ENCODE measurements at regions not wholly inside any gene's neighbourhood (a gene's known extent, or its start where the extent isn't known, plus 50 kb on each side); places are given as distances from the start of the nearest gene placed in this dataset.

GRCh38 chr14:84575681-84576080, 954.3 kb upstream of the FLRT2 start:
- DNase-seq (no peak), ATAC-seq (replicated peaks in 1 of 4) (no peak)
- H3K27me3 ChIP-seq (replicated peaks in 1 of 2; ENCODE audit: control insufficient read depth in 2 of 2, extremely low read depth in 1 of 2, insufficient read depth in 2 of 2, low read length in 1 of 2): no peaks in the 10 kb centered on the region
- Mint-ChIP-seq H3K4me3 (no peak overlapping the region), H3K9me3 (peaks cover 0 to 14% (median 12%) of the 10 kb centered on the region in 3 donors), H3K27ac (no peak overlapping the region), H3K4me1 (no peaks in the 10 kb centered on the region), H3K27me3 (no peaks in the 10 kb centered on the region), H3K36me3 (no peaks in the 10 kb centered on the region)
- H3K9me3 ChIP-seq: no peaks in the 10 kb centered on the region
- no peak overlapping the region for H3K27ac ChIP-seq (ENCODE audit: low read length)
- no peaks in the 10 kb centered on the region for H3K36me3 ChIP-seq (ENCODE audit: control insufficient read depth in 2 of 2, extremely low read depth in 1 of 2, insufficient read depth in 1 of 2, low read length in 1 of 2)
- ChIA-PET CTCF (no interaction called here), POLR2A (no interaction called here)
- H3K4me3 ChIP-seq (ENCODE audit: control insufficient read depth in 1 of 2, extremely low read depth in 1 of 2, low read length in 1 of 2): no peak overlapping the region
- no peaks in the 10 kb centered on the region for H3K4me1 ChIP-seq (ENCODE audit: control insufficient read depth in 1 of 2, extremely low read depth in 1 of 2, insufficient read depth in 2 of 2, low read length in 2 of 2)

GRCh38 chr14:84579292-84579691, 950.7 kb upstream of the FLRT2 start:
- Histone ChIP-seq H3K4me3 (ENCODE audit: control insufficient read depth in 1 of 2, extremely low read depth in 1 of 2, low read length in 1 of 2) (no peak overlapping the region), H3K27me3 (replicated peaks in 1 of 2; ENCODE audit: control insufficient read depth in 2 of 2, extremely low read depth in 1 of 2, insufficient read depth in 2 of 2, low read length in 1 of 2) (no peaks in the 10 kb centered on the region), H3K36me3 (ENCODE audit: control insufficient read depth in 2 of 2, extremely low read depth in 1 of 2, insufficient read depth in 1 of 2, low read length in 1 of 2) (no peaks in the 10 kb centered on the region), H3K4me1 (ENCODE audit: control insufficient read depth in 1 of 2, extremely low read depth in 1 of 2, insufficient read depth in 2 of 2, low read length in 2 of 2) (no peaks in the 10 kb centered on the region), H3K9me3 (no peaks in the 10 kb centered on the region), H3K27ac (ENCODE audit: low read length) (no peak overlapping the region)
- ChIA-PET CTCF (no interaction called here), POLR2A (no interaction called here)
- no peaks in the 10 kb centered on the region for H3K27me3 Mint-ChIP-seq
- no peak for ATAC-seq (replicated peaks in 1 of 4)
- DNase-seq: no peak
- 87% methylated on average over 3 of the region's 3 CpGs for WGBS (ENCODE audit: insufficient coverage)
- H3K27ac Mint-ChIP-seq: no peak overlapping the region
- H3K36me3 Mint-ChIP-seq: no peaks in the 10 kb centered on the region
- no peaks in the 10 kb centered on the region for H3K4me1 Mint-ChIP-seq
- H3K9me3 Mint-ChIP-seq: peaks cover 5 to 17% (median 17%) of the 10 kb centered on the region in 3 donors
- H3K4me3 Mint-ChIP-seq: no peak overlapping the region

GRCh38 chr14:84581041-84581440, 948.9 kb upstream of the FLRT2 start:
- ChIA-PET POLR2A (no interaction called here), CTCF (interaction anchor here in 1 of 2 donors (0.6 kb wide), 1 partner anchor 54 kb away, joined by 4 read pairs; no protein-coding TSS in a partner anchor)
- no peaks in the 10 kb centered on the region for H3K4me1 ChIP-seq (ENCODE audit: control insufficient read depth in 1 of 2, extremely low read depth in 1 of 2, insufficient read depth in 2 of 2, low read length in 2 of 2)
- no peak for DNase-seq
- ATAC-seq (replicated peaks in 1 of 4): no peak
- H3K27me3 ChIP-seq (replicated peaks in 1 of 2; ENCODE audit: control insufficient read depth in 2 of 2, extremely low read depth in 1 of 2, insufficient read depth in 2 of 2, low read length in 1 of 2): no peaks in the 10 kb centered on the region
- no peaks in the 10 kb centered on the region for H3K36me3 Mint-ChIP-seq
- H3K4me1 Mint-ChIP-seq: no peaks in the 10 kb centered on the region
- no peaks in the 10 kb centered on the region for H3K27me3 Mint-ChIP-seq
- no peak overlapping the region for H3K27ac ChIP-seq (ENCODE audit: low read length)
- no peaks in the 10 kb centered on the region for H3K9me3 ChIP-seq
- H3K4me3 ChIP-seq (ENCODE audit: control insufficient read depth in 1 of 2, extremely low read depth in 1 of 2, low read length in 1 of 2): no peak overlapping the region
- H3K9me3 Mint-ChIP-seq: peaks cover 10 to 20% (median 19%) of the 10 kb centered on the region in 3 donors
- H3K36me3 ChIP-seq (ENCODE audit: control insufficient read depth in 2 of 2, extremely low read depth in 1 of 2, insufficient read depth in 1 of 2, low read length in 1 of 2): no peaks in the 10 kb centered on the region
- no peak overlapping the region for H3K4me3 Mint-ChIP-seq
- H3K27ac Mint-ChIP-seq: no peak overlapping the region

GRCh38 chr14:84584511-84584910, 945.4 kb upstream of the FLRT2 start:
- no peaks in the 10 kb centered on the region for H3K27me3 Mint-ChIP-seq
- no peaks in the 10 kb centered on the region for H3K4me1 ChIP-seq (ENCODE audit: control insufficient read depth in 1 of 2, extremely low read depth in 1 of 2, insufficient read depth in 2 of 2, low read length in 2 of 2)
- H3K36me3 Mint-ChIP-seq: no peaks in the 10 kb centered on the region
- ChIA-PET CTCF (no interaction called here), POLR2A (no interaction called here)
- ATAC-seq (replicated peaks in 1 of 4) (no peak), DNase-seq (no peak)
- H3K36me3 ChIP-seq (ENCODE audit: control insufficient read depth in 2 of 2, extremely low read depth in 1 of 2, insufficient read depth in 1 of 2, low read length in 1 of 2): no peaks in the 10 kb centered on the region
- H3K9me3 Mint-ChIP-seq: peaks cover 12 to 29% (median 17%) of the 10 kb centered on the region in 3 donors
- H3K4me1 Mint-ChIP-seq: no peaks in the 10 kb centered on the region
- H3K9me3 ChIP-seq: no peaks in the 10 kb centered on the region
- no peak overlapping the region for H3K27ac ChIP-seq (ENCODE audit: low read length)
- H3K27ac Mint-ChIP-seq: no peak overlapping the region
- no CpG with 5 or more reads among the region's 1 CpG for WGBS (ENCODE audit: insufficient coverage)
- no peaks in the 10 kb centered on the region for H3K27me3 ChIP-seq (replicated peaks in 1 of 2; ENCODE audit: control insufficient read depth in 2 of 2, extremely low read depth in 1 of 2, insufficient read depth in 2 of 2, low read length in 1 of 2)
- H3K4me3 ChIP-seq (ENCODE audit: control insufficient read depth in 1 of 2, extremely low read depth in 1 of 2, low read length in 1 of 2): no peak overlapping the region
- H3K4me3 Mint-ChIP-seq: no peak overlapping the region

GRCh38 chr14:84591827-84592445, 938.0 kb upstream of the FLRT2 start:
- Mint-ChIP-seq H3K4me3 (no peak overlapping the region), H3K36me3 (no peaks in the 10 kb centered on the region), H3K9me3 (peaks cover 6 to 13% (median 13%) of the 10 kb centered on the region in 3 donors), H3K27ac (no peak overlapping the region), H3K27me3 (no peaks in the 10 kb centered on the region), H3K4me1 (no peaks in the 10 kb centered on the region)
- ChIA-PET CTCF (no interaction called here), POLR2A (no interaction called here)
- ATAC-seq (replicated peaks in 1 of 4) (no peak), DNase-seq (no peak)
- Histone ChIP-seq H3K9me3 (no peaks in the 10 kb centered on the region), H3K36me3 (ENCODE audit: control insufficient read depth in 2 of 2, extremely low read depth in 1 of 2, insufficient read depth in 1 of 2, low read length in 1 of 2) (no peaks in the 10 kb centered on the region), H3K4me3 (ENCODE audit: control insufficient read depth in 1 of 2, extremely low read depth in 1 of 2, low read length in 1 of 2) (no peak overlapping the region), H3K27ac (ENCODE audit: low read length) (no peak overlapping the region), H3K4me1 (ENCODE audit: control insufficient read depth in 1 of 2, extremely low read depth in 1 of 2, insufficient read depth in 2 of 2, low read length in 2 of 2) (no peaks in the 10 kb centered on the region), H3K27me3 (replicated peaks in 1 of 2; ENCODE audit: control insufficient read depth in 2 of 2, extremely low read depth in 1 of 2, insufficient read depth in 2 of 2, low read length in 1 of 2) (no peaks in the 10 kb centered on the region)
- 77% methylated on average over 4 of the region's 9 CpGs for WGBS (ENCODE audit: insufficient coverage)

- DNase-seq (no peak), ATAC-seq (replicated peaks in 1 of 4) (no peak)
- H3K4me1 Mint-ChIP-seq: no peaks in the 10 kb centered on the region
- peaks cover 2 to 13% (median 8%) of the 10 kb centered on the region in 3 donors for H3K9me3 Mint-ChIP-seq
- ChIA-PET POLR2A (no interaction called here), CTCF (no interaction called here)
- Histone ChIP-seq H3K4me1 (ENCODE audit: control insufficient read depth in 1 of 2, extremely low read depth in 1 of 2, insufficient read depth in 2 of 2, low read length in 2 of 2) (no peaks in the 10 kb centered on the region), H3K27me3 (replicated peaks in 1 of 2; ENCODE audit: control insufficient read depth in 2 of 2, extremely low read depth in 1 of 2, insufficient read depth in 2 of 2, low read length in 1 of 2) (no peaks in the 10 kb centered on the region), H3K4me3 (ENCODE audit: control insufficient read depth in 1 of 2, extremely low read depth in 1 of 2, low read length in 1 of 2) (no peak overlapping the region), H3K36me3 (ENCODE audit: control insufficient read depth in 2 of 2, extremely low read depth in 1 of 2, insufficient read depth in 1 of 2, low read length in 1 of 2) (no peaks in the 10 kb centered on the region), H3K9me3 (no peaks in the 10 kb centered on the region), H3K27ac (ENCODE audit: low read length) (no peak overlapping the region)
- H3K27ac Mint-ChIP-seq: no peak overlapping the region
- H3K4me3 Mint-ChIP-seq: no peak overlapping the region
- H3K27me3 Mint-ChIP-seq: no peaks in the 10 kb centered on the region
- H3K36me3 Mint-ChIP-seq: no peaks in the 10 kb centered on the region
- no CpG with 5 or more reads among the region's 2 CpGs for WGBS (ENCODE audit: insufficient coverage)
These were observed 937.2 kb upstream of the FLRT2 start for GRCh38 chr14:84592770-84593169.

- no peaks in the 10 kb centered on the region for H3K27me3 Mint-ChIP-seq
- Histone ChIP-seq H3K4me1 (ENCODE audit: control insufficient read depth in 1 of 2, extremely low read depth in 1 of 2, insufficient read depth in 2 of 2, low read length in 2 of 2) (no peaks in the 10 kb centered on the region), H3K4me3 (ENCODE audit: control insufficient read depth in 1 of 2, extremely low read depth in 1 of 2, low read length in 1 of 2) (no peak overlapping the region), H3K27me3 (replicated peaks in 1 of 2; ENCODE audit: control insufficient read depth in 2 of 2, extremely low read depth in 1 of 2, insufficient read depth in 2 of 2, low read length in 1 of 2) (no peaks in the 10 kb centered on the region), H3K9me3 (no peaks in the 10 kb centered on the region), H3K36me3 (ENCODE audit: control insufficient read depth in 2 of 2, extremely low read depth in 1 of 2, insufficient read depth in 1 of 2, low read length in 1 of 2) (no peaks in the 10 kb centered on the region), H3K27ac (ENCODE audit: low read length) (no peak overlapping the region)
- peaks cover 6 to 8% (median 7%) of the 10 kb centered on the region in 3 donors for H3K9me3 Mint-ChIP-seq
- no peak for DNase-seq
- no peak overlapping the region for H3K27ac Mint-ChIP-seq
- no peaks in the 10 kb centered on the region for H3K36me3 Mint-ChIP-seq
- ChIA-PET CTCF (no interaction called here), POLR2A (no interaction called here)
- no peak for ATAC-seq (replicated peaks in 1 of 4)
- no peaks in the 10 kb centered on the region for H3K4me1 Mint-ChIP-seq
- no CpG with 5 or more reads among the region's 2 CpGs for WGBS (ENCODE audit: insufficient coverage)
- no peak overlapping the region for H3K4me3 Mint-ChIP-seq
These were observed 919.9 kb upstream of the FLRT2 start for GRCh38 chr14:84610086-84610485.
